ENCODE measurements at regions not wholly inside any gene's neighbourhood (a gene's known extent, or its start where the extent isn't known, plus 50 kb on each side); places are given as distances from the start of the nearest gene placed in this dataset.
A peak's percentile ranks its signal among the peaks of the same experiment; 100 is the strongest.

DNA sequence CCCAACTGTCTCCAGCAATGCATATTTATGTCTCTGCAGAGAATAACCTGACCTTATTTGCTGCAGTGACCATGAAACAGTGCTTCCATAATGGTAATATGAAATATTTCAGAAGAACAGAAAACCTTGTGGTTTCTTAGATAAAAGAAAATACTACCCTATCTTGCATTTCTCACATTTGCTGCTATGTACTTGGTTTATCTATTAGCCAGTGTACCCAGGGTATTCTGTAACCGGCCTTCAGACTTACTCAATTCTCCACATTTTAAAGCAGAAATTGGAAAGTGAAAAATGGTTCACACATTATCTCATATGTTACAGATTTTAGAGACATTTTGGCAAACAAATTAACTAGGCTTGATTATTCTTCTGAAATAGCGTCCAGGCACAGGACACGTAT is 57.9 kb upstream of the CCDC91 start:
- H3K9ac ChIP-seq (ENCODE audit: low read depth in 1 of 2, low read length in 2 of 2): no peak overlapping the region
- 94% methylated on average over 3 of the region's 3 CpGs for WGBS
- no peak for DNase-seq (ENCODE audit: low spot score)
- TF ChIP-seq TAF1 (conservative IDR thresholded peaks at IDR 0.05) (no peak), YY1 (IDR thresholded peaks at IDR 0.05) (no peak), HNF4A (conservative IDR thresholded peaks at IDR 0.05) (no peak), RXRA (IDR thresholded peaks at IDR 0.05) (no peak), SP1 (IDR thresholded peaks at IDR 0.05) (no peak)
- TF ChIP-seq, protein P1, sequence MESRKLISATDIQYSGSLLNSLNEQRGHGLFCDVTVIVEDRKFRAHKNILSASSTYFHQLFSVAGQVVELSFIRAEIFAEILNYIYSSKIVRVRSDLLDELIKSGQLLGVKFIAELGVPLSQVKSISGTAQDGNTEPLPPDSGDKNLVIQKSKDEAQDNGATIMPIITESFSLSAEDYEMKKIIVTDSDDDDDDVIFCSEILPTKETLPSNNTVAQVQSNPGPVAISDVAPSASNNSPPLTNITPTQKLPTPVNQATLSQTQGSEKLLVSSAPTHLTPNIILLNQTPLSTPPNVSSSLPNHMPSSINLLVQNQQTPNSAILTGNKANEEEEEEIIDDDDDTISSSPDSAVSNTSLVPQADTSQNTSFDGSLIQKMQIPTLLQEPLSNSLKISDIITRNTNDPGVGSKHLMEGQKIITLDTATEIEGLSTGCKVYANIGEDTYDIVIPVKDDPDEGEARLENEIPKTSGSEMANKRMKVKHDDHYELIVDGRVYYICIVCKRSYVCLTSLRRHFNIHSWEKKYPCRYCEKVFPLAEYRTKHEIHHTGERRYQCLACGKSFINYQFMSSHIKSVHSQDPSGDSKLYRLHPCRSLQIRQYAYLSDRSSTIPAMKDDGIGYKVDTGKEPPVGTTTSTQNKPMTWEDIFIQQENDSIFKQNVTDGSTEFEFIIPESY (IDR thresholded peaks at IDR 0.05): no peak
- H3K36me3 ChIP-seq (ENCODE audit: control insufficient read depth in 4 of 4, insufficient read depth in 3 of 4, low read depth in 1 of 4, low read length in 3 of 4): no peaks in the 10 kb centered on the region
- H3K27ac ChIP-seq (ENCODE audit: low read depth in 1 of 2, low read length in 2 of 2): no peak overlapping the region
- no peaks in the 10 kb centered on the region for H3K27me3 ChIP-seq (ENCODE audit: control insufficient read depth in 4 of 4, insufficient read depth in 4 of 4, low read length in 3 of 4)
- H3K9me3 ChIP-seq (ENCODE audit: control insufficient read depth in 4 of 4, low read length in 3 of 4): no peaks in the 10 kb centered on the region
- no peaks in the 10 kb centered on the region for H3K4me1 ChIP-seq (ENCODE audit: control insufficient read depth in 4 of 4, insufficient read depth in 4 of 4, low read length in 3 of 4)
- H3K4me3 ChIP-seq (ENCODE audit: low read depth in 1 of 3, low read length in 3 of 3): no peak overlapping the region

DNA sequence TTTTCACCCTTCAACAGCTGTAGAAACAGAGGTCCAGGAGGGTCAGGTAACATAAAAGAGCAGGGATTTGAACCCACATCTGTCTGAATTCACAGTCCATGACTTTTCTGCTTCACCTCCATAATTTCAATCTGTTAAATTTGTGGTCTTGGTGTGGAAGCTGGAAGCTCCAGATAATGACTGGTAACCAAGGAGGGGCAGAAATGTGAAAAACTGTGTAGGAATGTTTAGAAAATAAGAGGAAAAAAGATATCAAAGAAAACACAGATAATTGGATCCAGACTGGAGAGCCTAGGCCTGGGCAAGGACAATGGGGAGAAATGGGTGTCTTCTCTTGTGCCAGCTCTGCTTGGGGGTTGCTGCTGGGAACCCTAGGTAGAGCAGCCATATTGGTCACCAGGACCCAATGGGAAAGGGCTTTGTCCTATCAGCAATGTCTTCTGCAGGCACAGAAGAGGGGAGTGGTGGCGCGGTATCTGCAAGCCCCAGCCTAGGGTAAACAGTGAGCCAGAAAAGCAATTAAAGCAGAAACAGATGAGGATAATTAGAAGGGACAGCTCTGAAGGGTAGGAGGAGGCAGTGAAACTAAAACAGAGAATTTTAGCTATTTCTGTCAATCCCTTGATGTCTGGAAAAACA is 54.3 kb upstream of the CCDC91 start:
- Histone ChIP-seq H3K27ac (ENCODE audit: low read depth in 1 of 2, low read length in 2 of 2) (no peak overlapping the region), H3K9me3 (ENCODE audit: control insufficient read depth in 4 of 4, low read length in 3 of 4) (no peaks in the 10 kb centered on the region), H3K9ac (ENCODE audit: low read depth in 1 of 2, low read length in 2 of 2) (no peak overlapping the region), H3K4me3 (ENCODE audit: low read depth in 1 of 3, low read length in 3 of 3) (no peak overlapping the region), H3K4me1 (ENCODE audit: control insufficient read depth in 4 of 4, insufficient read depth in 4 of 4, low read length in 3 of 4) (no peaks in the 10 kb centered on the region), H3K36me3 (ENCODE audit: control insufficient read depth in 4 of 4, insufficient read depth in 3 of 4, low read depth in 1 of 4, low read length in 3 of 4) (no peaks in the 10 kb centered on the region), H3K27me3 (ENCODE audit: control insufficient read depth in 4 of 4, insufficient read depth in 4 of 4, low read length in 3 of 4) (no peaks in the 10 kb centered on the region)
- peak; percentile 49 for DNase-seq (ENCODE audit: low spot score)
- no peak for TF ChIP-seq TAF1 (conservative IDR thresholded peaks at IDR 0.05)
- no peak for TF ChIP-seq HNF4A (conservative IDR thresholded peaks at IDR 0.05)
- TF ChIP-seq, protein P1 (IDR thresholded peaks at IDR 0.05): no peak
- TF ChIP-seq, protein P2, sequence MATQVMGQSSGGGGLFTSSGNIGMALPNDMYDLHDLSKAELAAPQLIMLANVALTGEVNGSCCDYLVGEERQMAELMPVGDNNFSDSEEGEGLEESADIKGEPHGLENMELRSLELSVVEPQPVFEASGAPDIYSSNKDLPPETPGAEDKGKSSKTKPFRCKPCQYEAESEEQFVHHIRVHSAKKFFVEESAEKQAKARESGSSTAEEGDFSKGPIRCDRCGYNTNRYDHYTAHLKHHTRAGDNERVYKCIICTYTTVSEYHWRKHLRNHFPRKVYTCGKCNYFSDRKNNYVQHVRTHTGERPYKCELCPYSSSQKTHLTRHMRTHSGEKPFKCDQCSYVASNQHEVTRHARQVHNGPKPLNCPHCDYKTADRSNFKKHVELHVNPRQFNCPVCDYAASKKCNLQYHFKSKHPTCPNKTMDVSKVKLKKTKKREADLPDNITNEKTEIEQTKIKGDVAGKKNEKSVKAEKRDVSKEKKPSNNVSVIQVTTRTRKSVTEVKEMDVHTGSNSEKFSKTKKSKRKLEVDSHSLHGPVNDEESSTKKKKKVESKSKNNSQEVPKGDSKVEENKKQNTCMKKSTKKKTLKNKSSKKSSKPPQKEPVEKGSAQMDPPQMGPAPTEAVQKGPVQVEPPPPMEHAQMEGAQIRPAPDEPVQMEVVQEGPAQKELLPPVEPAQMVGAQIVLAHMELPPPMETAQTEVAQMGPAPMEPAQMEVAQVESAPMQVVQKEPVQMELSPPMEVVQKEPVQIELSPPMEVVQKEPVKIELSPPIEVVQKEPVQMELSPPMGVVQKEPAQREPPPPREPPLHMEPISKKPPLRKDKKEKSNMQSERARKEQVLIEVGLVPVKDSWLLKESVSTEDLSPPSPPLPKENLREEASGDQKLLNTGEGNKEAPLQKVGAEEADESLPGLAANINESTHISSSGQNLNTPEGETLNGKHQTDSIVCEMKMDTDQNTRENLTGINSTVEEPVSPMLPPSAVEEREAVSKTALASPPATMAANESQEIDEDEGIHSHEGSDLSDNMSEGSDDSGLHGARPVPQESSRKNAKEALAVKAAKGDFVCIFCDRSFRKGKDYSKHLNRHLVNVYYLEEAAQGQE (IDR thresholded peaks at IDR 0.05): no peak
- no peak for TF ChIP-seq RXRA (IDR thresholded peaks at IDR 0.05)
- no peak for TF ChIP-seq RAD21 (IDR thresholded peaks at IDR 0.05)
- no peak for TF ChIP-seq FOXA2 (IDR thresholded peaks at IDR 0.05)
- WGBS: 88% methylated on average over 2 of the region's 2 CpGs

DNA sequence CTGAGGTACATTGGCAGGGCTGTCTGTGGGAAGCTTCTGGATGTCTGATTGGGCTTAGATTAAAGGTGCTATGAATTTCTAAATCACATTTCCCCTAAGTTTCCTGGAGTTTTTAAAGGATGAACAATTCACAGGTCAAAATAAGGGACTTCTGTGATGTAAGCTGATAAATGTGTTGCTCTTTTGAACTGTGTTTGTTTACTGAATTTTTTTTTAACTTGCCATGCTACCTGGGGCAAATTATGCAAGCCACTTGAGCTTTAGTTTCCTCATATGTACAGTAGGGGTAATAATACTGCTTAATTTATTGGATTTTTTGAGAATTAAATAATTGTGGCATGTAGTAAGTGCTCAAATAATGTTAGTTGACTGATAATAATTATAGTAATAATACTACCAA is 52.8 kb upstream of the CCDC91 start:
- Histone ChIP-seq H3K4me3 (ENCODE audit: low read depth in 1 of 3, low read length in 3 of 3) (no peak overlapping the region), H3K9me3 (ENCODE audit: control insufficient read depth in 4 of 4, low read length in 3 of 4) (no peaks in the 10 kb centered on the region), H3K9ac (ENCODE audit: low read depth in 1 of 2, low read length in 2 of 2) (no peak overlapping the region), H3K36me3 (ENCODE audit: control insufficient read depth in 4 of 4, insufficient read depth in 3 of 4, low read depth in 1 of 4, low read length in 3 of 4) (no peaks in the 10 kb centered on the region), H3K27me3 (ENCODE audit: control insufficient read depth in 4 of 4, insufficient read depth in 4 of 4, low read length in 3 of 4) (no peaks in the 10 kb centered on the region), H3K27ac (ENCODE audit: low read depth in 1 of 2, low read length in 2 of 2) (no peak overlapping the region), H3K4me1 (ENCODE audit: control insufficient read depth in 4 of 4, insufficient read depth in 4 of 4, low read length in 3 of 4) (no peaks in the 10 kb centered on the region)
- TF ChIP-seq RXRA (IDR thresholded peaks at IDR 0.05): no peak
- peak; percentile 34 for TF ChIP-seq FOXA2 (IDR thresholded peaks at IDR 0.05)
- TF ChIP-seq, protein P2 (IDR thresholded peaks at IDR 0.05): no peak
- TF ChIP-seq, protein P3, sequence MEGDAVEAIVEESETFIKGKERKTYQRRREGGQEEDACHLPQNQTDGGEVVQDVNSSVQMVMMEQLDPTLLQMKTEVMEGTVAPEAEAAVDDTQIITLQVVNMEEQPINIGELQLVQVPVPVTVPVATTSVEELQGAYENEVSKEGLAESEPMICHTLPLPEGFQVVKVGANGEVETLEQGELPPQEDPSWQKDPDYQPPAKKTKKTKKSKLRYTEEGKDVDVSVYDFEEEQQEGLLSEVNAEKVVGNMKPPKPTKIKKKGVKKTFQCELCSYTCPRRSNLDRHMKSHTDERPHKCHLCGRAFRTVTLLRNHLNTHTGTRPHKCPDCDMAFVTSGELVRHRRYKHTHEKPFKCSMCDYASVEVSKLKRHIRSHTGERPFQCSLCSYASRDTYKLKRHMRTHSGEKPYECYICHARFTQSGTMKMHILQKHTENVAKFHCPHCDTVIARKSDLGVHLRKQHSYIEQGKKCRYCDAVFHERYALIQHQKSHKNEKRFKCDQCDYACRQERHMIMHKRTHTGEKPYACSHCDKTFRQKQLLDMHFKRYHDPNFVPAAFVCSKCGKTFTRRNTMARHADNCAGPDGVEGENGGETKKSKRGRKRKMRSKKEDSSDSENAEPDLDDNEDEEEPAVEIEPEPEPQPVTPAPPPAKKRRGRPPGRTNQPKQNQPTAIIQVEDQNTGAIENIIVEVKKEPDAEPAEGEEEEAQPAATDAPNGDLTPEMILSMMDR (IDR thresholded peaks at IDR 0.05; ENCODE audit: low read depth, low read length, missing input control): no peak
- TF ChIP-seq HNF4A (conservative IDR thresholded peaks at IDR 0.05): peak; percentile 54 to 60
- DNase-seq (ENCODE audit: low spot score): no peak

Data from liver (tissue), 8 donors.